K562 (cell line): ENCODE measurements at regions not wholly inside any gene's neighbourhood (a gene's known extent, or its start where the extent isn't known, plus 50 kb on each side); places are given as distances from the start of the nearest gene placed in this dataset.

Experiments
- ATAC-seq: fragments of 200-7000 bp; cut with Tn5 transposase; 3 replicates; pipeline ENCODE4 v1.9.1; 2020; ENCODE audit warnings: moderate library complexity
- BruUV-seq: library from RNA; stranded (reverse); fragments of 400-500 nt; replicated peaks from 2 replicates; lab custom pipeline; 2021; lab: Mats Ljungman, UMichigan
- CTCF ChIA-PET: fragments of 300-600 bp; formaldehyde crosslinking; extraction: SDS; loops from one replicate; lab custom pipeline; 2021; ENCODE audit warnings: low intra/inter-chr PET ratio; lab: Yijun Ruan, JAX
- POLR2A ChIA-PET: fragments of 300-600, 350-650 bp; sonication (Branson Sonifier 250); formaldehyde crosslinking; extraction: SDS; loops from one replicate; lab custom pipeline; 2021; ENCODE audit warnings: antibody characterized with exemption, inconsistent platforms; lab: Yijun Ruan, JAX
- DNase-seq, 4 experiments: peaks; one replicate each; pipeline versions ENCODE4 v3.0.0 to v3.0.0-alpha.2; 2011 to 2018; ENCODE audit warnings: low spot score in 3 of 4, mixed read lengths in 3 of 4; ENCODE audit errors: extremely low read depth in 1 of 4
- FAIRE-seq: peaks from 2 replicates; lab custom pipeline; 2011; peaks lifted over from hg19 to GRCh38; lab: Jason Lieb, UNC
- H2AFZ ChIP-seq: 2 replicates; pipeline ENCODE4 v1.6.0; 2011; ENCODE audit warnings: low read depth, low read length, control low read depth, inconsistent platforms
- H3K27ac ChIP-seq: fragments of 200-600 bp; 3 replicates; pipeline ENCODE4 v1.8.0; 2011; ENCODE audit warnings: low read depth, mild to moderate bottlenecking, control low read depth, inconsistent platforms, low read length, moderate library complexity, mixed read lengths; ENCODE audit errors: extremely low read depth
- H3K27me3 ChIP-seq, 2 experiments: fragments of 300-600 bp in 1 of 2; 2 replicates in 1 of 2; 3 replicates in 1 of 2; pipeline versions ENCODE4 v1.6.0 to v1.8.0; 2011; ENCODE audit warnings: inconsistent platforms in 2 of 2, low read length in 2 of 2, mild to moderate bottlenecking in 1 of 2, mixed read lengths in 1 of 2, moderate library complexity in 1 of 2; ENCODE audit not compliant: control insufficient read depth in 2 of 2, insufficient read depth in 2 of 2
- H3K36me3 ChIP-seq: fragments of 300-600 bp; 3 replicates; pipeline ENCODE4 v1.8.0; 2011; ENCODE audit warnings: mild to moderate bottlenecking, low read length, inconsistent platforms; ENCODE audit not compliant: control insufficient read depth, insufficient read depth
- H3K4me1 ChIP-seq, 2 experiments: fragments of 200-600 bp in 1 of 2; replicated peaks in 1 of 2; 2 replicates in 1 of 2; 3 replicates in 1 of 2; pipeline versions ENCODE4 v1.5.1 to v1.8.0; 2011; ENCODE audit warnings: inconsistent platforms in 2 of 2, low read length in 2 of 2, mild to moderate bottlenecking in 1 of 2, mixed read lengths in 1 of 2, moderate library complexity in 1 of 2; ENCODE audit not compliant: control insufficient read depth in 2 of 2, insufficient read depth in 2 of 2
- H3K4me2 ChIP-seq: 2 replicates; pipeline ENCODE4 v1.6.1; 2011; ENCODE audit warnings: low read length, control low read depth, inconsistent platforms, mixed read lengths; ENCODE audit not compliant: insufficient read depth
- H3K4me3 ChIP-seq: fragments of 200-600 bp; sonication (generic), shearing (Covaris generic); 2 replicates; pipeline ENCODE4 v1.5.1; 2016; ENCODE audit warnings: control low read depth, inconsistent platforms
- H3K79me2 ChIP-seq: fragments of 200-600 bp; 3 replicates; pipeline ENCODE4 v1.8.0; 2011; ENCODE audit warnings: low read length, inconsistent platforms; ENCODE audit not compliant: control insufficient read depth, insufficient read depth
- H3K9ac ChIP-seq, 2 experiments: 2 replicates each; pipeline versions ENCODE4 v1.6.0 to v1.6.1; 2011; ENCODE audit warnings: low read depth in 2 of 2, low read length in 2 of 2, control low read depth in 1 of 2, inconsistent platforms in 1 of 2, mild to moderate bottlenecking in 1 of 2, mixed read lengths in 1 of 2; ENCODE audit not compliant: insufficient read depth in 1 of 2
- H3K9me1 ChIP-seq: one replicate; pipeline ENCODE4 v1.6.0; 2011; ENCODE audit warnings: inconsistent platforms, mild to moderate bottlenecking, low read length, moderate library complexity; ENCODE audit not compliant: control insufficient read depth, insufficient read depth
- H3K9me3 ChIP-seq: replicated peaks from 2 replicates; pipeline ENCODE4 v1.5.1; 2011; ENCODE audit warnings: low read depth, low read length, inconsistent platforms; ENCODE audit not compliant: control insufficient read depth, insufficient read depth
- H4K20me1 ChIP-seq: replicated peaks from 2 replicates; pipeline ENCODE4 v1.6.1; 2011; ENCODE audit warnings: low read length, inconsistent platforms, mixed read lengths; ENCODE audit not compliant: control insufficient read depth, insufficient read depth
- ADNP ChIP-seq: fragments of 200-800 bp; sonication (Bioruptor generic); IDR thresholded peaks from 2 replicates; pipeline ENCODE4 v1.6.1; 2016; ENCODE audit warnings: missing genetic modification characterization, missing compliant biosample characterization
- BCOR ChIP-seq: fragments of 450-650 bp; IDR thresholded peaks from 2 replicates; pipeline ENCODE4 v1.6.1; 2016
- KDM1A ChIP-seq, 2 experiments: fragments of 450-650 bp; IDR thresholded peaks; 2 replicates each; pipeline ENCODE4 v1.6.1; 2016; ENCODE audit warnings: mild to moderate bottlenecking in 2 of 2
- POLR2A ChIP-seq: fragments of 450-650 bp; conservative IDR thresholded peaks from 2 replicates; pipeline ENCODE4 v1.6.1; 2016
- RAD21 ChIP-seq, 2 experiments: fragments of 250-450 bp in 1 of 2; fragments of 450-650 bp in 1 of 2; sonication (Bioruptor Pico) in 1 of 2; formaldehyde crosslinking in 1 of 2; IDR thresholded peaks in 1 of 2; conservative IDR thresholded peaks in 1 of 2; 2 replicates each; pipeline versions ENCODE4 v1.4.0 to v1.8.0; 2020 to 2022; ENCODE audit warnings: mild to moderate bottlenecking in 2 of 2, moderate library complexity in 1 of 2
- RBM25 ChIP-seq: fragments of 200-400 bp; formaldehyde crosslinking; IDR thresholded peaks from 2 replicates; pipeline ENCODE4 v1.6.1; 2018; ENCODE audit warnings: low read length, low read depth, moderate library complexity; ENCODE audit not compliant: severe bottlenecking
- WGBS: fragments of 100-300 bp; shearing (Covaris generic); methylation state at CpG from one replicate; pipeline ENCODE4 v1.1.6; 2016; ENCODE audit warnings: low coverage, mixed read lengths; ENCODE audit not compliant: insufficient coverage; ENCODE audit errors: missing lambda C conversion rate; 5-methylcytosine and 5-hydroxymethylcytosine counted together
- in situ Hi-C: fragments of 300-500 bp; cut with MboI; formaldehyde crosslinking; loops from 4 replicates; pipeline ENCODE4 v1.15.0; 2018; ENCODE audit warnings: inconsistent platforms, mixed read lengths
- intact Hi-C: fragments of 100-400 bp; cut with micrococcal nuclease; formaldehyde crosslinking; loops from 2 replicates; pipeline ENCODE4 v1.14.2; 2022
- TF ChIP-seq, protein P1 (sequence below): sonication (generic); formaldehyde crosslinking; IDR thresholded peaks from 2 replicates; pipeline ENCODE4 v1.9.0; 2022; ENCODE audit warnings: mild to moderate bottlenecking, missing genetic modification reagents
- TF ChIP-seq, protein P2 (sequence below): fragments of 200-800 bp; sonication (Bioruptor generic); IDR thresholded peaks from 2 replicates; pipeline ENCODE4 v1.6.1; 2016; ENCODE audit warnings: missing genetic modification characterization, missing compliant biosample characterization

DNA sequence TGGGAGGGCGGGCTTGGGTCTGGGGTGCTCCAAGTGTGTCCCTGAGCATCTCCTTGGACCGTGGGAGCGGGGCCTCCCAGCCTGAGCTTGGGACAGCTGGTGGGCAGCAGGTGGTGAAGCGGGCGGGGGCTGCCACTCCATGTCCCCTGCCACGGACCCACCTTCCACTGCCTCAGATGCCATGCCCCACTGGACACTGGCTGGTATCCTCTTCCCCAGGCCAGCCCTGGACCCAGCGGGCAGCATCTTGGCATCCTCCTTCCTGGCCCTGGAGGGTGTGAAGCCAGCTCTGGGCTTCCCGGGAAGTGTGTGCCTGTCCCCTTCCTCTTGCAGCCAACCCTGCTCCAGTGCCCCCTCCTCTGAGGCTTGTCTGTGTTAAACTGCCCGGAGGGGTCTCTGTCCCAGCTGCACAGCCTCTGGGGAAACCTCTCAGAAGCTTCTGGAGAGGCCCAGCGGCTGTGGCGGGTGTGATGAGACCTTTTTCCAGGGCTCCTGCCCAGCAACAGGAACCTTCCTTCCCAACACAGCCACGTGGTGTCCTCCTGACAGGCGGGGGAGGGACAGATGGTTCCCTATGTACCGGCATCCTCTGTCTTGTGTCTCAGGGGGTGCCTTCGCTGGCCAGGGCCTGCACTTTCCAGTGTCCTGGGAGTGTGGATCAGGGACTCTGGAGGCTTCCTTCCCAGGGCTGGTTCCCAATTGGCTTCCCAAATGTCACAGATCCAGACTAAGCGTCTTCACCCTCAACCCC, 81.6 kb upstream of the DISP3 start:
- TF ChIP-seq POLR2A: no peak
- TF ChIP-seq, protein P1, sequence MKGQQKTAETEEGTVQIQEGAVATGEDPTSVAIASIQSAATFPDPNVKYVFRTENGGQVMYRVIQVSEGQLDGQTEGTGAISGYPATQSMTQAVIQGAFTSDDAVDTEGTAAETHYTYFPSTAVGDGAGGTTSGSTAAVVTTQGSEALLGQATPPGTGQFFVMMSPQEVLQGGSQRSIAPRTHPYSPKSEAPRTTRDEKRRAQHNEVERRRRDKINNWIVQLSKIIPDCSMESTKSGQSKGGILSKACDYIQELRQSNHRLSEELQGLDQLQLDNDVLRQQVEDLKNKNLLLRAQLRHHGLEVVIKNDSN (CRISPR knock-in tag): 0 out of 2 replicates have a peak, but pooled peaks have one; percentile 19
- Histone ChIP-seq H3K9me1 (no peaks in the 10 kb centered on the region), H3K27me3 (peaks cover 30 to 66% of the 10 kb centered on the region in 2 experiments), H3K4me3 (no peak overlapping the region), H3K79me2 (no peaks in the 10 kb centered on the region), H3K9ac (no peak overlapping the region; a peak in 1 of 4 replicates), H4K20me1 (peaks cover 22% of the 10 kb centered on the region), H3K27ac (no peak overlapping the region), H2AFZ (no peak overlapping the region), H3K4me1 (peaks cover 8 to 13% of the 10 kb centered on the region in 2 experiments; a peak in 4 of 5 replicates), H3K36me3 (no peaks in the 10 kb centered on the region), H3K9me3 (no peaks in the 10 kb centered on the region), H3K4me2 (no peak overlapping the region)
- POLR2A ChIA-PET: interaction anchor here (1.5 kb wide), 1 partner anchor 9 kb away, joined by 5 read pairs; no protein-coding TSS in a partner anchor
- in situ Hi-C loops (no loop called here), intact Hi-C loops (no loop called here)
- BruUV-seq: no TSS peak
- CTCF ChIA-PET: no interaction called here
- 5% methylated on average over 16 of the region's 16 CpGs for WGBS
- DNase-seq (no peak), FAIRE-seq (no peak), ATAC-seq (no peak; the same call in 1 of the 3 replicates)

DNA sequence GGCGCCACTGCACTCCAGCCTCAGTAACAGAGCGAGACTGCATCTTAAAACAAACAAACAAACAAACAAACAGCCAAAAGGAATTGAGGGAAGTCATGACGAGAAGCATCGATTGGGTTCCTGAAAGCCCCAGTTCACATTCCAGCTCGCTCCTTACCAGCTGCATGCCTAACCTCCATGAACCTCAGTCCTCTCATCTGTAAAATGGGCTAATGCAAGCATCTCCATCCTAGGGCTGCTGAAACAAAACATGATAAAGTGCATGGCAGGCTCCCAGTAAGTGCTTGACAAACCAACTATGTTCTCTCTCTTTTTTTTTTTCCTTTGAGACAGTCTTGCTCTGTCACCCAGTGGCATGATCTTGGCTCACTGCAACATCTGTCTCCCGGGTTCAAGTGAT, 79.7 kb upstream of the DISP3 start:
- no peak for ATAC-seq
- Histone ChIP-seq H3K9me1 (no peaks in the 10 kb centered on the region), H4K20me1 (peaks cover 17% of the 10 kb centered on the region), H3K4me3 (no peak overlapping the region), H3K27me3 (peaks cover 30 to 57% of the 10 kb centered on the region in 2 experiments), H2AFZ (no peak overlapping the region), H3K9me3 (no peaks in the 10 kb centered on the region), H3K36me3 (no peaks in the 10 kb centered on the region), H3K4me2 (no peak overlapping the region), H3K9ac (no peak overlapping the region), H3K79me2 (no peaks in the 10 kb centered on the region), H3K4me1 (peaks cover 8 to 13% of the 10 kb centered on the region in 2 experiments; a peak in 4 of 5 replicates), H3K27ac (no peak overlapping the region)
- WGBS: 4% methylated on average over 6 of the region's 6 CpGs
- in situ Hi-C loops (no loop called here), intact Hi-C loops (no loop called here)
- DNase-seq: no peak
- FAIRE-seq: no peak
- CTCF ChIA-PET: interaction anchor here (1.4 kb wide), 1 partner anchor 243 kb away, joined by 5 read pairs; no protein-coding TSS in a partner anchor
- POLR2A ChIA-PET: interaction anchor here (0.6 to 0.7 kb wide), 2 partner anchors 16 to 163 kb away, joined by 3 read pairs; no protein-coding TSS in a partner anchor
- BruUV-seq: no TSS peak
- TF ChIP-seq BCOR: peak; percentile 85
- TF ChIP-seq, protein P2, sequence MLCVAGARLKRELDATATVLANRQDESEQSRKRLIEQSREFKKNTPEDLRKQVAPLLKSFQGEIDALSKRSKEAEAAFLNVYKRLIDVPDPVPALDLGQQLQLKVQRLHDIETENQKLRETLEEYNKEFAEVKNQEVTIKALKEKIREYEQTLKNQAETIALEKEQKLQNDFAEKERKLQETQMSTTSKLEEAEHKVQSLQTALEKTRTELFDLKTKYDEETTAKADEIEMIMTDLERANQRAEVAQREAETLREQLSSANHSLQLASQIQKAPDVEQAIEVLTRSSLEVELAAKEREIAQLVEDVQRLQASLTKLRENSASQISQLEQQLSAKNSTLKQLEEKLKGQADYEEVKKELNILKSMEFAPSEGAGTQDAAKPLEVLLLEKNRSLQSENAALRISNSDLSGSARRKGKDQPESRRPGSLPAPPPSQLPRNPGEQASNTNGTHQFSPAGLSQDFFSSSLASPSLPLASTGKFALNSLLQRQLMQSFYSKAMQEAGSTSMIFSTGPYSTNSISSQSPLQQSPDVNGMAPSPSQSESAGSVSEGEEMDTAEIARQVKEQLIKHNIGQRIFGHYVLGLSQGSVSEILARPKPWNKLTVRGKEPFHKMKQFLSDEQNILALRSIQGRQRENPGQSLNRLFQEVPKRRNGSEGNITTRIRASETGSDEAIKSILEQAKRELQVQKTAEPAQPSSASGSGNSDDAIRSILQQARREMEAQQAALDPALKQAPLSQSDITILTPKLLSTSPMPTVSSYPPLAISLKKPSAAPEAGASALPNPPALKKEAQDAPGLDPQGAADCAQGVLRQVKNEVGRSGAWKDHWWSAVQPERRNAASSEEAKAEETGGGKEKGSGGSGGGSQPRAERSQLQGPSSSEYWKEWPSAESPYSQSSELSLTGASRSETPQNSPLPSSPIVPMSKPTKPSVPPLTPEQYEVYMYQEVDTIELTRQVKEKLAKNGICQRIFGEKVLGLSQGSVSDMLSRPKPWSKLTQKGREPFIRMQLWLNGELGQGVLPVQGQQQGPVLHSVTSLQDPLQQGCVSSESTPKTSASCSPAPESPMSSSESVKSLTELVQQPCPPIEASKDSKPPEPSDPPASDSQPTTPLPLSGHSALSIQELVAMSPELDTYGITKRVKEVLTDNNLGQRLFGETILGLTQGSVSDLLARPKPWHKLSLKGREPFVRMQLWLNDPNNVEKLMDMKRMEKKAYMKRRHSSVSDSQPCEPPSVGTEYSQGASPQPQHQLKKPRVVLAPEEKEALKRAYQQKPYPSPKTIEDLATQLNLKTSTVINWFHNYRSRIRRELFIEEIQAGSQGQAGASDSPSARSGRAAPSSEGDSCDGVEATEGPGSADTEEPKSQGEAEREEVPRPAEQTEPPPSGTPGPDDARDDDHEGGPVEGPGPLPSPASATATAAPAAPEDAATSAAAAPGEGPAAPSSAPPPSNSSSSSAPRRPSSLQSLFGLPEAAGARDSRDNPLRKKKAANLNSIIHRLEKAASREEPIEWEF: no peak
- TF ChIP-seq RBM25: peak; percentile 84
- no peak for TF ChIP-seq RAD21 (CRISPR knock-in tag; conservative IDR thresholded peaks at IDR 0.05 in 1 of 2, IDR thresholded peaks at IDR 0.05 in 1 of 2)
- TF ChIP-seq ADNP (tag): 0 out of 2 replicates have a peak, but pooled peaks have one; percentile 44
- peak in 1 of 2 experiments; percentile 49; a peak in 1 of 4 replicates for TF ChIP-seq KDM1A (IDR thresholded peaks at IDR 0.05)
